GM12892 (cell line): ENCODE measurements at regions not wholly inside any gene's neighbourhood (a gene's known extent, or its start where the extent isn't known, plus 50 kb on each side); places are given as distances from the start of the nearest gene placed in this dataset.
"Not testable (repeated sequence)": the region's sequence is repeated elsewhere in the genome, so short reads cannot be mapped to it uniquely, and the experiment has no call there.

Source experiments
- DNase-seq: peaks from one replicate; pipeline ENCODE4 v3.0.0; 2011; ENCODE audit not compliant: insufficient read length
- FAIRE-seq: peaks from 2 replicates; lab custom pipeline; 2011; peaks lifted over from hg19 to GRCh38; lab: Jason Lieb, UNC
- POLR2A ChIP-seq: IDR thresholded peaks from 2 replicates; pipeline ENCODE4 v1.6.1; 2011; ENCODE audit warnings: low read depth, low read length, control low read depth
- POLR2AphosphoS5 ChIP-seq: IDR thresholded peaks from 2 replicates; pipeline ENCODE4 v1.6.1; 2011; ENCODE audit warnings: low read depth, low read length, control low read depth
- TAF1 ChIP-seq: IDR thresholded peaks from 2 replicates; pipeline ENCODE4 v1.6.1; 2011; ENCODE audit warnings: low read depth, mild to moderate bottlenecking, control low read depth, low read length, borderline replicate concordance

- TF ChIP-seq TAF1 (no peak), POLR2A (no peak), POLR2AphosphoS5 (no peak)
- FAIRE-seq = no peak
- no peak for DNase-seq
Observed at GRCh38 chr18:29838556-29838955, 1204.0 kb downstream of the DSC3 start.

DNA sequence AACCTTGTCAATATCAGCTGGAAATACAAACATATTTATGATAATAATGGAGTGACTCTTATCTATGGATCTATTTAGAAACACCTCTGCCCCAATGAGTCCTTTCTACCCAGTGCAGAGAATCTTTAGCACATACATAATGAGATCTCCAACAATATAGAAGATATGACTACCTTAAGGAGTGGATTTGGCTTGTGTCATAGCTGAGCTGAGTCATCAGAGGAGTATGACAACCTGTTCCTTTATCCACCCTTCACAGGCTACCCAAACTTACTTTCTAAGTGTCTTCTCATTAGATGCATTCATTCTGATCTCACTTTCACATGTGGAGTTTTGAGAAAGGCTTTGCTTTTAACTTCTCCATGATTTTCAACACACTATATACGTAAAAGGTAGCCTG, 1218.9 kb downstream of the DSC3 start:
- DNase-seq (no peak), FAIRE-seq (no peak)
- TF ChIP-seq POLR2A = no peak
- TF ChIP-seq POLR2AphosphoS5 = no peak
- no peak for TF ChIP-seq TAF1

GRCh38 chr18:29821544-29821943, 1221.0 kb downstream of the DSC3 start:
- FAIRE-seq = no peak
- DNase-seq = no peak
- TF ChIP-seq POLR2AphosphoS5 (no peak), POLR2A (no peak), TAF1 (no peak)

- no peak for TF ChIP-seq TAF1
- TF ChIP-seq POLR2AphosphoS5 = no peak
- TF ChIP-seq POLR2A = no peak
- DNase-seq (no peak), FAIRE-seq (no peak)
Observed at GRCh38 chr18:29811519-29811918, 1231.0 kb downstream of the DSC3 start.

- no peak for DNase-seq
- no peak for FAIRE-seq
- TF ChIP-seq POLR2A (no peak), TAF1 (no peak)
Observed at GRCh38 chr18:29780816-29781215, 1261.7 kb downstream of the DSC3 start.

GRCh38 chr18:29779096-29779495, 1263.4 kb downstream of the DSC3 start:
- no peak for FAIRE-seq
- DNase-seq = no peak
- TF ChIP-seq TAF1 (no peak), POLR2AphosphoS5 (no peak), POLR2A (no peak)

DNA sequence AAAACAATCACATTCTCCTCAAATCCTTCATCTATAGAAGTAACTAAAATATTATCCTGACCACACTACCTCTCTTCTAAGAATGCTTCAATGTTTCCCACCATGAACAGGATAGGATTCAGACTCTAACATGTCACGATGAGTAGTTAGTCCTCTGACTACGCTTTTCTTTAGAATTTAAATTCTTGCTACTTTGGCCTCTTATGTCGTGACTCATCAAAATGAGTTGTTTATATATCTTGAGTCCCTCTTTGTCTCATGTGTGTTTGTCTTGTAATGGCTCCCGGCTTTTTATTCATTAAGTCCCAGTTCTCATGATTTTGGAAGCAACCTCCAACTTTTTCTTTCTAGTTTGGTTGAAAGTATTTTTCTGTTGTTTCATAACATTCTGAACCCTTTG, 1289.2 kb downstream of the DSC3 start:
- DNase-seq = no peak
- TF ChIP-seq POLR2AphosphoS5 (no peak), TAF1 (no peak), POLR2A (no peak)
- FAIRE-seq = no peak

DNA sequence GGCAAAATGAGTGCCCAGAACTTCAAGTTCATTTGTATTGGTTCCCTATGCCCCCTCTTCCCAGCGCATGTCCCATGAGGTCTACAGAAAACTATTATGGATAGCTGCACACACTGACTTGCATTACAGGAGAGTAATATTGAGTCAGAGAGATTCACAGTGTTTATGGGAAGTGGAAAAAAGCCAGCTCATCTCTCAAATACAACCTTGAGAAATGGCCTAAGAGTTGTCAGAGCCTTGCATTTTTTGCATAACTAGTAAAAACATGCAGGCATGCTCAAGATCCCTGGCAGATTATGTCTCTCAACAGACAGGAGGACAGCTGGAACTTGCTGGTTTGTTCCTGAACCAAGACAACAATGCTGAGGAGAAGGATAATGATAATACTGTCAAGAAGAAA, 1292.8 kb downstream of the DSC3 start:
- DNase-seq (no peak), FAIRE-seq (no peak)
- no peak for TF ChIP-seq POLR2A
- TF ChIP-seq POLR2AphosphoS5 = no peak
- no peak for TF ChIP-seq TAF1

GRCh38 chr18:29741461-29741860, 1301.1 kb downstream of the DSC3 start:
- no peak for TF ChIP-seq POLR2AphosphoS5
- no peak for TF ChIP-seq TAF1
- TF ChIP-seq POLR2A = no peak
- FAIRE-seq (no peak), DNase-seq (no peak)

- no peak for DNase-seq
- TF ChIP-seq POLR2AphosphoS5 (no peak), POLR2A (no peak), TAF1 (no peak)
- no peak for FAIRE-seq
Observed at GRCh38 chr18:29737620-29738019, 1304.9 kb downstream of the DSC3 start.

DNA sequence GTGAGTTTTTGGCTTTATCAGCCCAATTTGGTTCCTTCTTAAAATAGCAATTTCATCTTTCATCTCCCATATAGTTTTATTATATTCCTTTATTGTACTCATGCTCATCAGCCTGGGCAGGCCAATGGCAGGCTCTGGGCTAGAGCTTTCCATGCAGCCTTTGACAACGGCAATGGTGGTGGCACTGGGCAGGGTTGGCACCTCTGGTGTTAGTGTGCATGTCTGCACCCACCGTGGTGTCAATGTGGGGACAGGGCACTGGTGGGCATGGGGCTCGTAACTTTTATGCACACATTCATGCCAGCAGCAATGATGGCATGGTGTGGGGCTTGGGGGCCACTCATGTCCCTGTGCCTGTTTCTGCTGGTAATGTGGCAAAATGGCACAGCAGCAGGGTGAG, 1305.4 kb downstream of the DSC3 start:
- no peak for DNase-seq
- TF ChIP-seq POLR2AphosphoS5 (no peak), POLR2A (no peak), TAF1 (no peak)
- no peak for FAIRE-seq

GRCh38 chr18:29730073-29730472, 1312.5 kb downstream of the DSC3 start:
- DNase-seq (no peak), FAIRE-seq (no peak)
- TF ChIP-seq POLR2AphosphoS5 (no peak), TAF1 (no peak), POLR2A (no peak)

GRCh38 chr18:29726646-29727045, 1315.9 kb downstream of the DSC3 start:
- no peak for FAIRE-seq
- no peak for TF ChIP-seq TAF1
- TF ChIP-seq POLR2AphosphoS5 = no peak
- no peak for TF ChIP-seq POLR2A

DNA sequence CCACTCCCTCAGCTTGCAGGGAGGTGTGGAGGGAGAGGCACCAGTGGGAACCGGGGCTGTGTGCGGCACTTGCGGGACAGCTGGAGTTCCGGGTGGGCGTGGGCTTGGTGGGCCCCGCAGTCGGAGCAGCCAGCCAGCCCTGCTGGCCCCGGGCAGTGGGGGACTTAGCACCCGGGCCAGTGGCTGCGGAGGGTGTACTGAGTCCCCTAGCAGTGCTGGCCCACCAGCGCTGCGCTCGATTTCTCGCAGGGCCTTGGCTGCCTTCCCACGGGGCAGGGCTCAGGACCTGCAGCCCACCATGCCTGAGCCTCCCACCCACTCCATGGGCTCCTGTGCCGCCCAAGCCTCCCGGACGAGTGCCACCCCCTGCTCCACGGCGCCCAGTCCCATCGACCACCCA, 1319.1 kb downstream of the DSC3 start:
- not testable (repeated sequence) for DNase-seq, FAIRE-seq

More at GRCh38 chr18:29726646-29727045, 1315.9 kb downstream of the DSC3 start:
- no peak for DNase-seq

- not testable (repeated sequence) for FAIRE-seq, DNase-seq
Observed at GRCh38 chr18:29715960-29716359, 1326.6 kb downstream of the DSC3 start.
